ENCODE measurements at regions not wholly inside any gene's neighbourhood (a gene's known extent, or its start where the extent isn't known, plus 50 kb on each side); places are given as distances from the start of the nearest gene placed in this dataset.
A peak's percentile ranks its signal among the peaks of the same experiment; 100 is the strongest.

DNA sequence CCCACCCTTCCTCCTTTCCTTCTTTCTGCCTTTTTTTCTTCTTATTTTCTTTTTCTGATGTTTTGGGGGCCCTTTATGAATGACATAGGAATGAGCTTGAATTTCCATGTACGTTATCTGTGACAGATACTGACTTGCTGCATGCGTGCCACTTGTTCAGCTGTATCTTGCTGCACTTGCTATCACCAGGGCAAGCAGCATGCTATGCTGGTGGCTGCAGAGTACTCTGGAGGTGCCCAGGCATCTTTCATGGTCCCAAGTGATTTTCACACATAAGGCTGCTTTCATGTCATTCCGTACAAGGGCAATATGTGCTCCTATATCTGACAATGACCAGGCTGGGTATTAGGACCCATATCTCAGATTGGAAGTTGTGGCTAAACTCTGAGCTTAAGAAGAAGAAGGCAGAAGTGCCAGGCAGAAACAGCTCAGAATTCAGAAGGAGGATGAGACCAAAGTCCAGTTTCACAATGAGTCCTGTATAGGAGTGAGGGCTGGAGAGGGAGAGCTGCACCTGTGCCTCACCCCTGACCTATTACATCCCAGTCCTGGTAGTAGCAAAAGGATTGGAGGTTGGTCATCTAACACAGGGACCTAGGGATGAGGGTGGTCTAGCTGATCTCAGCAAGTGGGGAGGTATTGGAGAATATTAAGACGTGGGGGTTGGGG, 299.0 kb upstream of the DDHD1 start:
- Mint-ChIP-seq H3K36me3 (ENCODE audit: insufficient read depth in 1 of 3, low read depth in 3 of 3) (no peaks in the 10 kb centered on the region), H3K27ac (peak overlapping the region in 1 of 3 experiments; percentile 6; a peak in 2 of 7 replicates)

More for the DNA sequence above, 299.0 kb upstream of the DDHD1 start:
- H2BK12ac ChIP-seq (ENCODE audit: insufficient read length, low read depth, low read length): no peak overlapping the region
- H3K79me1 ChIP-seq (ENCODE audit: insufficient read depth, low read depth, low read length, poor library complexity, severe bottlenecking): no peaks in the 10 kb centered on the region
- H3K27me3 Mint-ChIP-seq (ENCODE audit: low read depth): no peaks in the 10 kb centered on the region
- no peaks in the 10 kb centered on the region for H4K20me1 ChIP-seq (ENCODE audit: control insufficient read depth, insufficient read depth, insufficient read length)
- no peak overlapping the region for H3K18ac ChIP-seq (ENCODE audit: insufficient read length, low read depth, low read length)
- H2BK20ac ChIP-seq (ENCODE audit: low read depth, low read length, poor library complexity, severe bottlenecking): no peak overlapping the region
- H4K91ac ChIP-seq (ENCODE audit: insufficient read length, low read depth, low read length): no peak overlapping the region
- H2BK15ac ChIP-seq (ENCODE audit: low read depth, low read length): no peak overlapping the region
- H2BK120ac ChIP-seq (ENCODE audit: low read depth, low read length, poor library complexity, severe bottlenecking): no peak overlapping the region
- H3K4me1 ChIP-seq (ENCODE audit: insufficient read depth, low read length): no peaks in the 10 kb centered on the region
- 100% methylated on average over 1 of the region's 4 CpGs for WGBS (ENCODE audit: extremely low coverage, insufficient read length, low lambda C conversion rate)
- H3K4me1 Mint-ChIP-seq: peaks cover 7 to 10% of the 10 kb centered on the region in 2 experiments; a peak in 3 of 4 replicates
- no peak overlapping the region for H4K8ac ChIP-seq (replicated peaks; ENCODE audit: insufficient read length, low read depth, low read length)
- H3K4me3 Mint-ChIP-seq: no peak overlapping the region
- no peak overlapping the region for H2AK5ac ChIP-seq (ENCODE audit: insufficient read length, low read length)
- no peak for DNase-seq
- no peaks in the 10 kb centered on the region for H3K9me3 Mint-ChIP-seq
- H2BK5ac ChIP-seq (ENCODE audit: insufficient read length, low read length): no peak overlapping the region
- H2AFZ ChIP-seq (ENCODE audit: low read length): no peak overlapping the region
- H3K4ac ChIP-seq (ENCODE audit: low read depth, low read length): no peak overlapping the region
- H3K23me2 ChIP-seq (ENCODE audit: insufficient read length, low read depth, low read length, poor library complexity, severe bottlenecking): no peaks in the 10 kb centered on the region
- TF ChIP-seq, protein P1, sequence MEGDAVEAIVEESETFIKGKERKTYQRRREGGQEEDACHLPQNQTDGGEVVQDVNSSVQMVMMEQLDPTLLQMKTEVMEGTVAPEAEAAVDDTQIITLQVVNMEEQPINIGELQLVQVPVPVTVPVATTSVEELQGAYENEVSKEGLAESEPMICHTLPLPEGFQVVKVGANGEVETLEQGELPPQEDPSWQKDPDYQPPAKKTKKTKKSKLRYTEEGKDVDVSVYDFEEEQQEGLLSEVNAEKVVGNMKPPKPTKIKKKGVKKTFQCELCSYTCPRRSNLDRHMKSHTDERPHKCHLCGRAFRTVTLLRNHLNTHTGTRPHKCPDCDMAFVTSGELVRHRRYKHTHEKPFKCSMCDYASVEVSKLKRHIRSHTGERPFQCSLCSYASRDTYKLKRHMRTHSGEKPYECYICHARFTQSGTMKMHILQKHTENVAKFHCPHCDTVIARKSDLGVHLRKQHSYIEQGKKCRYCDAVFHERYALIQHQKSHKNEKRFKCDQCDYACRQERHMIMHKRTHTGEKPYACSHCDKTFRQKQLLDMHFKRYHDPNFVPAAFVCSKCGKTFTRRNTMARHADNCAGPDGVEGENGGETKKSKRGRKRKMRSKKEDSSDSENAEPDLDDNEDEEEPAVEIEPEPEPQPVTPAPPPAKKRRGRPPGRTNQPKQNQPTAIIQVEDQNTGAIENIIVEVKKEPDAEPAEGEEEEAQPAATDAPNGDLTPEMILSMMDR (conservative IDR thresholded peaks at IDR 0.05): no peak
- no peak overlapping the region for H3K4me2 ChIP-seq (ENCODE audit: insufficient read depth, insufficient read length, low read length)
- H3K27me3 ChIP-seq (ENCODE audit: insufficient read depth, low read length): no peaks in the 10 kb centered on the region
- H3K9me3 ChIP-seq (ENCODE audit: control insufficient read depth, low read depth, low read length): no peaks in the 10 kb centered on the region
- no peak overlapping the region for H3K9ac ChIP-seq (ENCODE audit: extremely low read depth, insufficient read length, low read length)
- no peaks in the 10 kb centered on the region for H3K79me2 ChIP-seq (ENCODE audit: insufficient read depth, low read length)
- H3K23ac ChIP-seq (ENCODE audit: insufficient read length, low read depth, low read length): no peak overlapping the region
- no peak overlapping the region for H3K14ac ChIP-seq (ENCODE audit: insufficient read depth, low read length)
- H3K56ac ChIP-seq (ENCODE audit: insufficient read length, low read depth, low read length): no peak overlapping the region
- no peak overlapping the region for H4K5ac ChIP-seq (ENCODE audit: insufficient read length, low read depth, low read length)
- H3T11ph ChIP-seq (ENCODE audit: low read length): no peak overlapping the region
- H3K27ac ChIP-seq (ENCODE audit: insufficient read length, low read depth, low read length): no peak overlapping the region
